Mesodermal cell (in vitro differentiated cells): ENCODE measurements at regions not wholly inside any gene's neighbourhood (a gene's known extent, or its start where the extent isn't known, plus 50 kb on each side); places are given as distances from the start of the nearest gene placed in this dataset.

Experiments used
- H3K27ac ChIP-seq: 2 replicates; pipeline ENCODE4 v1.7.0; 2013; ENCODE audit warnings: mild to moderate bottlenecking, low read depth, low read length, moderate library complexity; ENCODE audit not compliant: severe bottlenecking
- H3K36me3 ChIP-seq: 2 replicates; pipeline ENCODE4 v1.7.1; 2013; ENCODE audit warnings: mild to moderate bottlenecking, low read length, moderate library complexity; ENCODE audit not compliant: control insufficient read depth, insufficient read depth
- H3K4me1 ChIP-seq: one replicate; pipeline ENCODE4 v1.7.1; 2013; ENCODE audit warnings: mild to moderate bottlenecking, low read length; ENCODE audit not compliant: insufficient read depth, control insufficient read depth, poor library complexity, severe bottlenecking
- H3K4me3 ChIP-seq: 2 replicates; pipeline ENCODE4 v1.7.0; 2013; ENCODE audit warnings: low read length, control low read depth, mild to moderate bottlenecking; ENCODE audit not compliant: insufficient read depth, poor library complexity, severe bottlenecking; ENCODE audit errors: extremely low read depth
- H3K9me3 ChIP-seq: 2 replicates; pipeline ENCODE4 v1.7.1; 2013; ENCODE audit warnings: mild to moderate bottlenecking, low read length, moderate library complexity; ENCODE audit not compliant: control insufficient read depth
- WGBS, 2 experiments: methylation state at CpG; one replicate each; pipeline ENCODE4 v1.1.5; 2013; ENCODE audit warnings: missing lambda C conversion rate in 2 of 2; ENCODE audit not compliant: insufficient coverage in 2 of 2; 5-methylcytosine and 5-hydroxymethylcytosine counted together

GRCh38 chr6:14646371-14646770 is 528.8 kb downstream of the CD83 start:
- Histone ChIP-seq H3K9me3 (no peaks in the 10 kb centered on the region), H3K36me3 (no peaks in the 10 kb centered on the region), H3K4me3 (no peak overlapping the region), H3K4me1 (peaks cover 3% of the 10 kb centered on the region), H3K27ac (no peak overlapping the region)
- 80% methylated on average over 1 of the region's 1 CpG for WGBS, 2 experiments

GRCh38 chr6:14647357-14647756 is 529.8 kb downstream of the CD83 start:
- Histone ChIP-seq H3K36me3 (no peaks in the 10 kb centered on the region), H3K27ac (no peak overlapping the region), H3K4me3 (no peak overlapping the region), H3K4me1 (peaks cover 3% of the 10 kb centered on the region), H3K9me3 (no peaks in the 10 kb centered on the region)
- 84 to 95% methylated on average over 3 to 4 of the region's 6 CpGs for WGBS, 2 experiments

GRCh38 chr6:14652536-14652935 is 535.0 kb downstream of the CD83 start:
- Histone ChIP-seq H3K4me3 (no peak overlapping the region), H3K27ac (no peak overlapping the region), H3K9me3 (no peaks in the 10 kb centered on the region), H3K36me3 (no peaks in the 10 kb centered on the region), H3K4me1 (no peaks in the 10 kb centered on the region)

DNA sequence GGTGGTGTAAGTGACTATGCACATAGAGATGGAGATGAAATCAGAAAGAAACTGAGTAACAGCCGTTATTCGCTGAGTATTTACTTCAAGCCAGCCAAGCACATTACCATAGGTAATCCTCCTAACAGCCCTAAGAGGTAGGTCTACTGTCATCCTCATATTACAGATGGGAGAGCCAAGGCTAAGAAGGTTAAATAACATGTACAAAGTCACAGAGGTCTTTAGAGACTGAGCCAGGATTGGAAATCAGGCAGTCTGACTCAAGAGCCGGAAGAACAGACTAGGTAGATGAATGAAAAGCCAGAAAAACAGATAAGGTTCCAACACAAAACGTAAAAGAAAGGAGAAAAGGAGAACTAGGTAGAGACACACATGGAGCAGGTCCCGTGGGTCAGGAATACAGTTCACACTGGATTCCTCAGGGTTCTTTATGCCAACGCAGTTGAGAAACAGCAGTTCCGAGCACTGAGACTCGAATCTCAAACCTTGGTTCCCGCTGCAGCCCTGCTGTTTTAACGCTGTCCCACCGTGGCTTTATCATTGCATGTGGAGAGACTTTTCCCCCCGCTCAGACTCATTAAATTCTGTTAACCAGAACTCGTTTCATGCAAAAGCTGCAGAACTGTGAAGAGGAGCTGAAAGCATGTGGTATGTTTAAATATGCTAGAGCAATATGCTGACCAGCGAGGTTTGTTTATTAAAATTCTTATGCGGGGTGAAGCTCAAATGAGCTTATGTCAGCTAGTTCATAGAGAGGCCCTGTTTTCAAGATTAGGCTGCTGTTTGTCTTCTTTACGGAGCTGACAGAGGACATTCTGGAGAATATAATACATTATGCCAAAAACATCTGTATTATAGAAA is 537.9 kb downstream of the CD83 start:
- H3K4me1 ChIP-seq = no peaks in the 10 kb centered on the region
- H3K4me3 ChIP-seq = no peak overlapping the region
- no peak overlapping the region for H3K27ac ChIP-seq
- WGBS, 2 experiments = 78 to 80% methylated on average over 12 to 13 of the region's 16 CpGs
- H3K9me3 ChIP-seq = no peaks in the 10 kb centered on the region
- H3K36me3 ChIP-seq = no peaks in the 10 kb centered on the region

- Histone ChIP-seq H3K27ac (no peak overlapping the region), H3K4me1 (peaks cover 6% of the 10 kb centered on the region), H3K4me3 (no peak overlapping the region), H3K36me3 (no peaks in the 10 kb centered on the region), H3K9me3 (no peaks in the 10 kb centered on the region)
- 83% methylated on average over 2 of the region's 4 CpGs; no CpG with 5 or more reads in 1 of the 2 experiments for WGBS, 2 experiments
These were observed 538.5 kb downstream of the CD83 start for GRCh38 chr6:14656078-14656521.

DNA sequence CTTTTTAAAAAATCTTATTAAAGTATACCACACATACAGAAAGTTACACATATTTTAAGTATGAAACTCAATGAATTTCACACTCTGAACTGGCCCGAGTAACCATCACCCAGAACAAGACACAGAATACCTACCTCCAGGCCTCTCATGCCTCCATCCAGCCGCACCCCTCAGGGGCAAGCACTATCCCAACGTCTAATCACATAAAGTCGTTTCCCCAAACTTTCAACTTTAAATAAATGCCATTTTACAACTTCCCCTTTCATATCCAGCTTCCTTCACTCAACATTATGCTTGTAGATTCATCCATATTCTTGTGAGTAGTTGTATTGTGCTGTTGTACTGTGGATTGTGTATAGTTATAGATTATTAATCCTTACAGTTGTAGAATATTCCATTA is 539.1 kb downstream of the CD83 start:
- H3K36me3 ChIP-seq = no peaks in the 10 kb centered on the region
- H3K4me1 ChIP-seq = peaks cover 10% of the 10 kb centered on the region
- 65 to 91% methylated on average over 1 to 4 of the region's 4 CpGs for WGBS, 2 experiments
- H3K4me3 ChIP-seq = no peak overlapping the region
- H3K9me3 ChIP-seq = no peaks in the 10 kb centered on the region
- no peak overlapping the region for H3K27ac ChIP-seq

GRCh38 chr6:14658030-14658429 is 540.5 kb downstream of the CD83 start:
- Histone ChIP-seq H3K9me3 (no peaks in the 10 kb centered on the region), H3K4me1 (peaks cover 10% of the 10 kb centered on the region), H3K36me3 (no peaks in the 10 kb centered on the region), H3K4me3 (no peak overlapping the region), H3K27ac (no peak overlapping the region)
- 97% methylated on average over 2 of the region's 2 CpGs; no CpG with 5 or more reads in 1 of the 2 experiments for WGBS, 2 experiments

- Histone ChIP-seq H3K36me3 (no peaks in the 10 kb centered on the region), H3K4me1 (peaks cover 11% of the 10 kb centered on the region), H3K9me3 (no peaks in the 10 kb centered on the region), H3K27ac (no peak overlapping the region), H3K4me3 (no peak overlapping the region)
- WGBS, 2 experiments = 68 to 81% methylated on average over 3 to 6 of the region's 6 CpGs
These were observed 541.5 kb downstream of the CD83 start for GRCh38 chr6:14658886-14659561.

DNA sequence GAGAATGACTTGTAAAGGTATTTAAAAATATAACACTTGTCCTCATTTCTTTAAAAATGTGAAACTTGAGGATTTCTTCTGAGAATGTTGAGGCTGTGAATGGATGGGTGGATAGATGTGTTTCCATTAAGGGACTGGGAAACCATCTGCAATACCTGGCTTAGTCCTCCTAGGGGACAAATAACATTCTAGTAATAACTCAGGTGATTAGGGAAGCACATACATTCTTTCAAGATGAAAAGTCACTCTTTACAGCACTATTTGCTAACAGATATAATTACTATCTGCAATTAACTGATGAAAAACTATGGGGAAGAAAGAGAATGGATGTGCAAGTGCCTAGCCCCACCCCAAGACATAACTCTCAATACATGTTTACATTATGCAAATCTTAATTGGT is 542.3 kb downstream of the CD83 start:
- H3K27ac ChIP-seq = no peak overlapping the region
- H3K4me3 ChIP-seq = no peak overlapping the region
- H3K4me1 ChIP-seq = peaks cover 18% of the 10 kb centered on the region
- H3K36me3 ChIP-seq = no peaks in the 10 kb centered on the region
- H3K9me3 ChIP-seq = no peaks in the 10 kb centered on the region

GRCh38 chr6:14660806-14661579 is 543.4 kb downstream of the CD83 start:
- Histone ChIP-seq H3K27ac (peak overlapping the region; percentile 11), H3K9me3 (no peaks in the 10 kb centered on the region), H3K4me3 (no peak overlapping the region), H3K36me3 (no peaks in the 10 kb centered on the region), H3K4me1 (peaks cover 24% of the 10 kb centered on the region)
- 78 to 87% methylated on average over 8 of the region's 8 CpGs for WGBS, 2 experiments
